Neuronal stem cell (in vitro differentiated cells): ENCODE measurements at regions not wholly inside any gene's neighbourhood (a gene's known extent, or its start where the extent isn't known, plus 50 kb on each side); places are given as distances from the start of the nearest gene placed in this dataset.
A peak's percentile ranks its signal among the peaks of the same experiment; 100 is the strongest.

Experiments used
- DNase-seq: peaks from one replicate; pipeline ENCODE4 v3.0.0-alpha.2; 2013; ENCODE audit warnings: low spot score
- H2AFZ ChIP-seq: one replicate; pipeline ENCODE4 v1.6.1; 2013; ENCODE audit warnings: mild to moderate bottlenecking, low read length, inconsistent platforms
- H2AK5ac ChIP-seq: 2 replicates; pipeline ENCODE4 v1.6.1; 2013; ENCODE audit warnings: low read depth, mild to moderate bottlenecking, inconsistent platforms, low read length, moderate library complexity, mixed read lengths
- H2BK120ac ChIP-seq: 2 replicates; pipeline ENCODE4 v1.6.1; 2013; ENCODE audit warnings: low read depth, mild to moderate bottlenecking, inconsistent platforms, low read length, moderate library complexity, mixed read lengths
- H2BK12ac ChIP-seq: one replicate; pipeline ENCODE4 v1.6.1; 2013; ENCODE audit warnings: low read length, inconsistent platforms
- H2BK15ac ChIP-seq: 2 replicates; pipeline ENCODE4 v1.6.1; 2013; ENCODE audit warnings: mild to moderate bottlenecking, low read length, inconsistent platforms, mixed read lengths
- H2BK5ac ChIP-seq: one replicate; pipeline ENCODE4 v1.6.1; 2013; ENCODE audit warnings: inconsistent platforms, mild to moderate bottlenecking, low read length, moderate library complexity
- H3K14ac ChIP-seq: one replicate; pipeline ENCODE4 v1.6.1; 2013; ENCODE audit warnings: low read length, inconsistent platforms
- H3K18ac ChIP-seq: 2 replicates; pipeline ENCODE4 v1.6.1; 2013; ENCODE audit warnings: low read length, inconsistent platforms
- H3K23ac ChIP-seq: 2 replicates; pipeline ENCODE4 v1.6.1; 2013; ENCODE audit warnings: low read depth, mild to moderate bottlenecking, mixed read lengths, low read length, inconsistent platforms; ENCODE audit not compliant: poor library complexity
- H3K27ac ChIP-seq: replicated peaks from 3 replicates; pipeline ENCODE4 v1.5.1; 2013; ENCODE audit warnings: low read length, inconsistent platforms
- H3K27me3 ChIP-seq, 3 experiments: 2 replicates each; pipeline ENCODE4 v1.6.1; 2013; ENCODE audit warnings: low read length in 3 of 3, mild to moderate bottlenecking in 2 of 3, inconsistent platforms in 1 of 3, low read depth in 1 of 3, mixed read lengths in 1 of 3, moderate library complexity in 1 of 3; ENCODE audit not compliant: control insufficient read depth in 3 of 3, insufficient read depth in 3 of 3
- H3K36me3 ChIP-seq, 2 donors: replicated peaks in 1 of 2; 2 replicates each; pipeline ENCODE4 v1.6.1; 2013; ENCODE audit warnings: low read length in 2 of 2; ENCODE audit not compliant: control insufficient read depth in 2 of 2, insufficient read depth in 2 of 2
- H3K4ac ChIP-seq: 2 replicates; pipeline ENCODE4 v1.6.1; 2013; ENCODE audit warnings: inconsistent platforms, mild to moderate bottlenecking, low read length, moderate library complexity
- H3K4me1 ChIP-seq, 2 donors: 1 replicate in 1 of 2; 2 replicates in 1 of 2; pipeline ENCODE4 v1.6.1; 2013; ENCODE audit warnings: low read length in 2 of 2, low read depth in 1 of 2; ENCODE audit not compliant: control insufficient read depth in 2 of 2, insufficient read depth in 1 of 2
- H3K4me2 ChIP-seq: one replicate; pipeline ENCODE4 v1.6.1; 2013; ENCODE audit warnings: mild to moderate bottlenecking, low read length, inconsistent platforms; ENCODE audit not compliant: insufficient read depth, poor library complexity, severe bottlenecking
- H3K4me3 ChIP-seq, 2 donors: 2 replicates each; pipeline ENCODE4 v1.5.1; 2013; ENCODE audit warnings: low read length in 2 of 2, mild to moderate bottlenecking in 2 of 2, inconsistent platforms in 1 of 2, moderate library complexity in 1 of 2
- H3K79me1 ChIP-seq: one replicate; pipeline ENCODE4 v1.6.1; 2013; ENCODE audit warnings: low read depth, mild to moderate bottlenecking, inconsistent platforms, low read length, moderate library complexity
- H3K9ac ChIP-seq: one replicate; pipeline ENCODE4 v1.6.1; 2013; ENCODE audit warnings: mild to moderate bottlenecking, low read depth, low read length, inconsistent platforms; ENCODE audit not compliant: poor library complexity
- H3K9me3 ChIP-seq, 2 donors: replicated peaks in 1 of 2; 2 replicates each; pipeline versions ENCODE3 to v1.6.1; 2013; ENCODE audit warnings: low read length in 2 of 2, mild to moderate bottlenecking in 2 of 2, inconsistent platforms in 1 of 2, low read depth in 1 of 2, mixed read lengths in 1 of 2, moderate library complexity in 1 of 2; ENCODE audit not compliant: control insufficient read depth in 2 of 2, insufficient read depth in 1 of 2
- H4K8ac ChIP-seq: one replicate; pipeline ENCODE4 v1.6.1; 2013; ENCODE audit warnings: low read depth, mild to moderate bottlenecking, inconsistent platforms, low read length, moderate library complexity
- H4K91ac ChIP-seq: one replicate; pipeline ENCODE4 v1.6.1; 2013; ENCODE audit warnings: low read length, low read depth, mild to moderate bottlenecking, inconsistent platforms; ENCODE audit not compliant: poor library complexity
- WGBS, 2 donors: extraction: QIAGEN DNeasy Blood & Tissue Kit; methylation state at CpG; one replicate each; pipeline ENCODE4 v1.1.7; 2013; ENCODE audit warnings: missing lambda C conversion rate in 2 of 2, mixed read lengths in 1 of 2; ENCODE audit not compliant: insufficient read length in 2 of 2, insufficient replicate concordance in 1 of 2; ENCODE audit errors: extremely low coverage in 2 of 2; 5-methylcytosine and 5-hydroxymethylcytosine counted together

DNA sequence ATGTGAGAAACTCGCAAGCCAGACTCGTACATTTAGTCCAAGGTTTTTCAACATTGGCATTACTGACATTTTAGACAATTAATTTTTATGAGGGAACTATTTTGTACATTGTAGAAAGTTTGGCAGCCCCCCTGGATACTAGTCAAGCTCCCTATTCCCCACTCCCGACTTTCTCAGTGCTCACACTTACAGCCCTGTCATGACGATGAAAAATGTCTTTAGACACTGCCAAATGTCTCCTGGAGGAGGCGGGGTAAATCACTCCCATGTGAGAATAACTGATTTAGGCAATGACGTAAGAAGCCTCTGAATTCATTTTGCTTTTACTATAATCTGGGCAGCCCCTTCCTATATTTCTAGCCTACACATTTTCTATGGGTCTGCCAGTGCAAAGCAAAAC is 535.8 kb upstream of the KLHL1 start:
- H2AK5ac ChIP-seq: no peak overlapping the region
- H2BK120ac ChIP-seq: no peak overlapping the region
- no peak overlapping the region for H3K4me3 ChIP-seq
- no peak overlapping the region for H2BK5ac ChIP-seq
- H3K4ac ChIP-seq: no peak overlapping the region
- no peak overlapping the region for H4K91ac ChIP-seq
- no peaks in the 10 kb centered on the region for H3K4me1 ChIP-seq
- no peak overlapping the region for H3K27ac ChIP-seq
- no peaks in the 10 kb centered on the region for H3K79me1 ChIP-seq
- H3K9ac ChIP-seq: no peak overlapping the region
- H3K27me3 ChIP-seq: peaks cover 0 to 2% (median 0%) of the 10 kb centered on the region in 3 experiments
- no peak overlapping the region for H3K23ac ChIP-seq
- peaks cover 0 to 2% of the 10 kb centered on the region in 2 donors for H3K9me3 ChIP-seq
- H2BK12ac ChIP-seq: no peak overlapping the region
- no peak overlapping the region for H2AFZ ChIP-seq
- no peak overlapping the region for H2BK15ac ChIP-seq
- no peak overlapping the region for H3K4me2 ChIP-seq
- no CpG with 5 or more reads among the region's 6 CpGs for WGBS, 2 donors
- H3K36me3 ChIP-seq: no peaks in the 10 kb centered on the region
- no peak overlapping the region for H4K8ac ChIP-seq
- H3K18ac ChIP-seq: no peak overlapping the region
- no peak overlapping the region for H3K14ac ChIP-seq
- no peak for DNase-seq

GRCh38 chr13:70634893-70635292 is 526.6 kb upstream of the KLHL1 start:
- Histone ChIP-seq H3K4ac (no peak overlapping the region), H3K36me3 (no peaks in the 10 kb centered on the region), H3K4me2 (no peak overlapping the region), H3K14ac (no peak overlapping the region), H3K27ac (no peak overlapping the region), H2AK5ac (no peak overlapping the region), H4K8ac (no peak overlapping the region), H2BK12ac (no peak overlapping the region), H3K4me1 (no peaks in the 10 kb centered on the region), H2BK15ac (no peak overlapping the region), H3K9me3 (peaks cover 0 to 2% of the 10 kb centered on the region in 2 donors), H3K27me3 (peaks cover 0 to 2% (median 0%) of the 10 kb centered on the region in 3 experiments), H3K9ac (no peak overlapping the region), H2AFZ (no peak overlapping the region), H4K91ac (no peak overlapping the region), H3K4me3 (no peak overlapping the region), H3K18ac (no peak overlapping the region), H3K79me1 (no peaks in the 10 kb centered on the region), H2BK120ac (no peak overlapping the region), H3K23ac (no peak overlapping the region), H2BK5ac (no peak overlapping the region)
- WGBS, 2 donors: no CpG with 5 or more reads among the region's 3 CpGs
- DNase-seq: no peak

DNA sequence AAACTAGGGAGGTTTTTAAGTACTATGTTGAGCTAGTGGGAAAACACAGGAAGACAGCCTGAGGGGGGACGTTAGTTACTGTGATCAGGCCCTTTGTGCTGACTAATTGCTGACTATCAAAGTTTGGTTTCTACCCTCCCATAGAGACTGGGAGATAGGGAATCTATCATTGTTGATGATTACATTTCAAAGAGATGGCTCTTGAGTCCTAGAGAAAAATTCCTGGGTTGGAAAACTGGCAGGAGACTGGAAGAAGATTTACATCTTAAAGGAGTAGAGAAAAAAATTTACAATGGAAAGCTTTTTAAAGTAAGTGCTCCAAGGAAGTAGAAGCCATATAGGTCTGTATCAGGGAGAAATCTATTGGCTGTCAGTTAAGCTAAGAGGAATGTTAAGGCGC is 522.0 kb upstream of the KLHL1 start:
- Histone ChIP-seq H3K4ac (no peak overlapping the region), H3K27ac (no peak overlapping the region), H4K8ac (no peak overlapping the region), H2AFZ (peak overlapping the region; percentile 84), H3K79me1 (no peaks in the 10 kb centered on the region), H3K18ac (no peak overlapping the region), H2BK12ac (no peak overlapping the region), H3K9ac (no peak overlapping the region), H2BK120ac (no peak overlapping the region), H3K14ac (no peak overlapping the region), H2AK5ac (no peak overlapping the region), H3K9me3 (no peaks in the 10 kb centered on the region), H3K4me2 (no peak overlapping the region), H3K36me3 (no peaks in the 10 kb centered on the region), H3K4me3 (no peak overlapping the region), H2BK5ac (no peak overlapping the region), H3K23ac (no peak overlapping the region), H3K27me3 (no peaks in the 10 kb centered on the region), H4K91ac (no peak overlapping the region), H3K4me1 (no peaks in the 10 kb centered on the region), H2BK15ac (no peak overlapping the region)
- WGBS, 2 donors: no CpG with 5 or more reads among the region's 2 CpGs
- DNase-seq: no peak

- no peak overlapping the region for H2BK12ac ChIP-seq
- no peak overlapping the region for H4K91ac ChIP-seq
- H4K8ac ChIP-seq: no peak overlapping the region
- no peaks in the 10 kb centered on the region for H3K79me1 ChIP-seq
- H2AK5ac ChIP-seq: no peak overlapping the region
- H3K36me3 ChIP-seq: no peaks in the 10 kb centered on the region
- no peak overlapping the region for H2BK120ac ChIP-seq
- no peaks in the 10 kb centered on the region for H3K9me3 ChIP-seq
- H3K18ac ChIP-seq: no peak overlapping the region
- H3K14ac ChIP-seq: no peak overlapping the region
- H3K4me3 ChIP-seq: no peak overlapping the region
- H3K27me3 ChIP-seq: no peaks in the 10 kb centered on the region
- H3K9ac ChIP-seq: no peak overlapping the region
- no peak overlapping the region for H2BK15ac ChIP-seq
- no peak overlapping the region for H3K4ac ChIP-seq
- H2AFZ ChIP-seq: peak overlapping the region; percentile 80
- H2BK5ac ChIP-seq: no peak overlapping the region
- H3K4me2 ChIP-seq: no peak overlapping the region
- no peak overlapping the region for H3K27ac ChIP-seq
- H3K23ac ChIP-seq: no peak overlapping the region
- peaks cover 0 to 2% of the 10 kb centered on the region in 2 donors for H3K4me1 ChIP-seq
- DNase-seq: no peak
Measured at GRCh38 chr13:70623239-70623638, 515.0 kb upstream of the KLHL1 start.
